Suprapubic skin (tissue), 4 donors: ENCODE measurements at regions not wholly inside any gene's neighbourhood (a gene's known extent, or its start where the extent isn't known, plus 50 kb on each side); places are given as distances from the start of the nearest gene placed in this dataset.

Experiments
- DNase-seq, 2 donors: peaks; one replicate each; pipeline ENCODE4 v3.0.0-alpha.2; 2019; ENCODE audit warnings: low spot score in 2 of 2
- H3K27ac ChIP-seq: fragments of 200-600 bp; sonication (generic); one replicate; pipeline ENCODE4 v1.5.1; 2019
- H3K27me3 ChIP-seq: fragments of 200-600 bp; sonication (generic); one replicate; pipeline ENCODE4 v1.5.1; 2019
- H3K36me3 ChIP-seq: fragments of 200-600 bp; sonication (generic); one replicate; pipeline ENCODE4 v1.5.1; 2019
- H3K4me1 ChIP-seq: fragments of 200-600 bp; sonication (generic); one replicate; pipeline ENCODE4 v1.5.1; 2019
- H3K4me3 ChIP-seq: fragments of 200-600 bp; sonication (generic); one replicate; pipeline ENCODE4 v1.5.1; 2019; ENCODE audit warnings: mild to moderate bottlenecking
- H3K9me3 ChIP-seq: fragments of 200-600 bp; sonication (generic); one replicate; pipeline ENCODE4 v1.5.1; 2019
- EP300 ChIP-seq: sonication (generic); formaldehyde crosslinking; IDR thresholded peaks from one replicate; pipeline ENCODE4 v1.6.1; 2017; ENCODE audit warnings: antibody characterized with exemption
- POLR2A ChIP-seq, 2 donors: fragments of 450-650 bp; IDR thresholded peaks; one replicate each; pipeline ENCODE4 v1.6.1; 2017; ENCODE audit warnings: antibody characterized with exemption in 2 of 2, mild to moderate bottlenecking in 2 of 2, moderate library complexity in 2 of 2
- POLR2AphosphoS5 ChIP-seq, 3 donors: sonication (generic); formaldehyde crosslinking; IDR thresholded peaks; one replicate each; pipeline ENCODE4 v1.6.1; 2017; ENCODE audit warnings: antibody characterized with exemption in 3 of 3
- WGBS: methylation state at CpG from one replicate; pipeline ENCODE4 v1.1.5; 2018; 5-methylcytosine and 5-hydroxymethylcytosine counted together
- TF ChIP-seq, protein P1 (sequence below), 2 donors: fragments of 200-600 bp in 1 of 2; fragments of 450-650 bp in 1 of 2; sonication (generic) in 1 of 2; IDR thresholded peaks; one replicate each; pipeline ENCODE4 v1.5.1; 2016 to 2019; ENCODE audit warnings: antibody characterized with exemption in 2 of 2, mild to moderate bottlenecking in 1 of 2, moderate library complexity in 1 of 2

DNA sequence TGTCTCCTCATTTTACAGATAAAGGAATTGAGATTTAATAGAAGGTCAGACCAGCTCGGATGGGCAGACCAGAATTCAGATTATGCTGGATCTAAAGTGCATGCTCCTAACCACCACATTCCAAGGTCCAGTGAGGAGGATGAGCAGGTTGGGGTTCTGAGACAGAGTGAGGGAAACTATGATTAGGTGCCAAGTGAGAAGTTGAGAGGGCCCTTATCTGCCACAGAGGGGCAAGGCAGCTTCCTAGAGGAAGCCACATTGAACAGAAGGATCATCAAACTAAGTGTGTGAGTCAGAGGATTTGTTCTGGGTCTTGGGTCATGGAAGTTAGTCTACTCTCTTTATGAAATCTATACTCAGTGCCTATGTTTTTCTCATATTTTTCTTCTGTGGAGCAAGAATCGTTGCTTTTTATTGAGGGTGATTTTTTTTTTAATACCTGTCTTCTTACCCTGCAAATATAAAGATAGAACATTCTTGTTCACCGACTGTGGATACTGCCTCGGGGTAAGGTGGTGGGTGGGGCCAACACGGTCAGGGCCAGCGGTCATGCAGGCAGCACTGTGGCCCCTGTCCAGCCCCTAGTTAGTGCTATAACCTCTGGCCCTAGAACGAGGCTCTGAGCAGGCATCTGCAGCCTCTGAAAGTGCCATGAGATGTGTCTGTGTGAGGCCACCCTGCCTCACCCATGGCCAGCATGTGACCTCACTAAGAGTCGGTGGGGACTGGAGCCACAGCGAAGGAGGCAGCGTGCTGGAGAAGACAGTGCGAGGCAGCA lies 55.6 kb upstream of the PTHLH start:
- TF ChIP-seq POLR2A (IDR thresholded peaks at IDR 0.05) (no peak), EP300 (no peak), POLR2AphosphoS5 (IDR thresholded peaks at IDR 0.05) (no peak)
- TF ChIP-seq, protein P1, sequence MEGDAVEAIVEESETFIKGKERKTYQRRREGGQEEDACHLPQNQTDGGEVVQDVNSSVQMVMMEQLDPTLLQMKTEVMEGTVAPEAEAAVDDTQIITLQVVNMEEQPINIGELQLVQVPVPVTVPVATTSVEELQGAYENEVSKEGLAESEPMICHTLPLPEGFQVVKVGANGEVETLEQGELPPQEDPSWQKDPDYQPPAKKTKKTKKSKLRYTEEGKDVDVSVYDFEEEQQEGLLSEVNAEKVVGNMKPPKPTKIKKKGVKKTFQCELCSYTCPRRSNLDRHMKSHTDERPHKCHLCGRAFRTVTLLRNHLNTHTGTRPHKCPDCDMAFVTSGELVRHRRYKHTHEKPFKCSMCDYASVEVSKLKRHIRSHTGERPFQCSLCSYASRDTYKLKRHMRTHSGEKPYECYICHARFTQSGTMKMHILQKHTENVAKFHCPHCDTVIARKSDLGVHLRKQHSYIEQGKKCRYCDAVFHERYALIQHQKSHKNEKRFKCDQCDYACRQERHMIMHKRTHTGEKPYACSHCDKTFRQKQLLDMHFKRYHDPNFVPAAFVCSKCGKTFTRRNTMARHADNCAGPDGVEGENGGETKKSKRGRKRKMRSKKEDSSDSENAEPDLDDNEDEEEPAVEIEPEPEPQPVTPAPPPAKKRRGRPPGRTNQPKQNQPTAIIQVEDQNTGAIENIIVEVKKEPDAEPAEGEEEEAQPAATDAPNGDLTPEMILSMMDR (IDR thresholded peaks at IDR 0.05), result no peak
- no peak overlapping the region for H3K27ac ChIP-seq
- no peaks in the 10 kb centered on the region for H3K27me3 ChIP-seq
- no peaks in the 10 kb centered on the region for H3K36me3 ChIP-seq
- no peaks in the 10 kb centered on the region for H3K9me3 ChIP-seq
- H3K4me1 ChIP-seq, result no peaks in the 10 kb centered on the region
- WGBS, result 80% methylated on average over 10 of the region's 11 CpGs
- H3K4me3 ChIP-seq, result no peak overlapping the region
- DNase-seq, result no peak

DNA sequence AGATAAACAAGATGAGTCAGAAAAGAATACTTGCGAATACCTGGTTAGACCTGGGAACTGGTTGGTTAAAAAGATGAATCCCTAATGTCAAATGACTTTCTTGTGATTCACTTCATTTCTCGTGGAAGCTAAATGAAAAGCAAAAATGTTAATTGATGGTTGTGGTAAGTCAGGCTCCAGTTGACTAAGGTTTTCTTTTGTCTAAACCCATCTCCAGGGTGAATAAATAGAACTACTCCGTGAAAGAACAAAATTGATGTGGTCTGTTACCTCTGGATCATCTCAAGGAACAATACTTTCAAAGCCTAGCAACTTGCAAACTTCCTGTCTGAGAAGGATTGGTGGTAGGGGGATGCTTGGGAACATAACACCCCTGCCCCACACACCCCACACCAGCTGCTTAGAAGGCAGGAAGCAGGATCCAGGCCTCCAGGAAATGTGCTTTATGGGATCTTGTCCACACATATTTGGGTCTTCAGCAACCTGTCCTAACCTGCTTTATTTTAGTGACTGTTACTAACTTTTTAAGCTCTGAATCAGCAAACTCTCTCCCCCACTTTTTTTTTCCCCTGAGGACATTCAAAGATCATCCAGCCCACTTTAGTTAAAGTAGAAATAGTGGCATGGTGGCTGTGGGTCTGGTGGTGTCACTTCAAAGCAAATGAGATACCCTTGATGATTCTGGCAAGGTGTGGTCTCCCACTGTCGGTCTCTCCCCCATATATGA lies 60.4 kb upstream of the PTHLH start:
- H3K4me1 ChIP-seq, result no peaks in the 10 kb centered on the region
- no peaks in the 10 kb centered on the region for H3K27me3 ChIP-seq
- H3K36me3 ChIP-seq, result no peaks in the 10 kb centered on the region
- no peaks in the 10 kb centered on the region for H3K9me3 ChIP-seq
- WGBS, result 74% methylated on average over 4 of the region's 4 CpGs
- no peak for DNase-seq
- TF ChIP-seq, protein P1 (IDR thresholded peaks at IDR 0.05), result no peak
- TF ChIP-seq EP300 (no peak), POLR2AphosphoS5 (IDR thresholded peaks at IDR 0.05) (no peak), POLR2A (IDR thresholded peaks at IDR 0.05) (no peak)
- H3K4me3 ChIP-seq, result no peak overlapping the region
- no peak overlapping the region for H3K27ac ChIP-seq

DNA sequence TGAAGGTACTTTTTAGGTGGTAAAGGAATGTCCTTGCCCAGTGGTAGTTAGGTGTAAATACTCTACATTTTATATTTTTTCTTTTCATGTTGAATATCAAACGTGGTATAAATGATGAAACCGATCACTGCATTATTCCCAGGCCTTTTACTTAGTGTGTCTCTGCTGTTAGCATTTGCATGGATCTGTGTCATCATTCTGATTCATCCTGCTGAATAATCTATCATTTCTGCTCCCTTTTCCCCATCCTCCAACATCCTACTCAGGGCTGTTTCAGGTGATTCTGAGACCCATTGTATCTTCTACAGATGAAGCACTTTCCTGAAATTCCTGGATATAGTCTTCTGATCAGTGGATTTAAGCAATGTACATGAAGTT lies 61.0 kb upstream of the PTHLH start:
- TF ChIP-seq POLR2A (IDR thresholded peaks at IDR 0.05), result no peak
- no peak for TF ChIP-seq POLR2AphosphoS5 (IDR thresholded peaks at IDR 0.05)
- TF ChIP-seq, protein P1 (IDR thresholded peaks at IDR 0.05), result no peak
- no peak for TF ChIP-seq EP300
- no peak overlapping the region for H3K27ac ChIP-seq
- 93% methylated on average over 2 of the region's 2 CpGs for WGBS

DNA sequence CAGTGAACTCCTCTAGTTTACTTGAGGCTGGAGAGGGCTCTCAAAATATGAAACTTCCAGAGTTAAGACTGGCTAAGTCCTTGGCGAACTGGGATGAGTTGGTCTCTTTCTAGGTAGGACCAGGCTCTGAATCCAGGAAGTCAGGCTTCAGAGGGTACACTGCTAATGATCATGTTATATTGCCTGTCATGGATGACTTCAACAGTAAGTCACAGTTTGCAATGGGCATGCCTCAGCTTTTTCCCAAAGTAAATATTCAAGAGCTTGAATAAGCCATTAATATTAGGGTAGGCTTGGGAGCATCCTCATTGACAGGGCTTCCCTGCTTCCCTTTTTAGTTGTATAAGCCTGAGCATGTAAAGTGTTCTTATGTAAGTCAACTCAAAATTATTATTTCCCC lies 61.7 kb upstream of the PTHLH start:
- no peaks in the 10 kb centered on the region for H3K9me3 ChIP-seq
- no peak for DNase-seq
- TF ChIP-seq, protein P1 (IDR thresholded peaks at IDR 0.05), result no peak
- TF ChIP-seq EP300 (no peak), POLR2AphosphoS5 (IDR thresholded peaks at IDR 0.05) (no peak), POLR2A (IDR thresholded peaks at IDR 0.05) (no peak)
- H3K27me3 ChIP-seq, result no peaks in the 10 kb centered on the region
- H3K4me3 ChIP-seq, result no peak overlapping the region
- no peaks in the 10 kb centered on the region for H3K36me3 ChIP-seq
- no peak overlapping the region for H3K27ac ChIP-seq
- WGBS, result 100% methylated on average over 1 of the region's 1 CpG
- no peaks in the 10 kb centered on the region for H3K4me1 ChIP-seq

More for the DNA sequence above, 61.0 kb upstream of the PTHLH start:
- Histone ChIP-seq H3K4me1 (no peaks in the 10 kb centered on the region), H3K36me3 (no peaks in the 10 kb centered on the region), H3K9me3 (no peaks in the 10 kb centered on the region), H3K27me3 (no peaks in the 10 kb centered on the region), H3K4me3 (no peak overlapping the region)
- DNase-seq, result no peak

DNA sequence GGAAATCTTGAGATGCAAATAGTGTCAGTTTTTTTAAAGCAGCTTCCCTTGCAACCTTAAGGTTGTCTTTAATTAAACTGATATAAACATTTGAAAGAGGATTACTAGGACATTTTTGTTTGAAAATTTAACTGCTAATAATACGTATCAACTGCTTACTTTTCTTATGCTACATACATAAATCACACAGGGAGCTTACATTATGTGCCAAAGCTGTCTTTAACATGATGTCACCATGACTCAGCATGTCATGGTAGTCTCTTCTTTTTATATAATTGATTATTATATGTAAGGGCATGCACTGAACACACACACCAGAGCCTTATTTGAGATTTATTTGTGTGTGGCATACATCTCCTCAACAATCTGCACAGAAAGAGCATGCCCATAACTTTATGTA lies 63.0 kb upstream of the PTHLH start:
- Histone ChIP-seq H3K4me1 (no peaks in the 10 kb centered on the region), H3K27ac (no peak overlapping the region), H3K27me3 (no peaks in the 10 kb centered on the region), H3K4me3 (no peak overlapping the region), H3K9me3 (no peaks in the 10 kb centered on the region), H3K36me3 (no peaks in the 10 kb centered on the region)
- WGBS, result 34% methylated on average over 1 of the region's 1 CpG
- DNase-seq, result no peak
- TF ChIP-seq, protein P1 (IDR thresholded peaks at IDR 0.05), result no peak
- TF ChIP-seq POLR2A (IDR thresholded peaks at IDR 0.05), result no peak
- no peak for TF ChIP-seq EP300
- no peak for TF ChIP-seq POLR2AphosphoS5 (IDR thresholded peaks at IDR 0.05)
